HG03439 (cell line): ENCODE measurements at regions not wholly inside any gene's neighbourhood (a gene's known extent, or its start where the extent isn't known, plus 50 kb on each side); places are given as distances from the start of the nearest gene placed in this dataset.
A peak's percentile ranks its signal among the peaks of the same experiment; 100 is the strongest.

ENCODE experiments used
- ATAC-seq: cut with Tn5 transposase; IDR thresholded peaks from one replicate; pipeline ENCODE4 v1.9.1; 2021; ENCODE audit warnings: mild to moderate bottlenecking, moderate library complexity; ENCODE audit not compliant: unreplicated experiment

DNA sequence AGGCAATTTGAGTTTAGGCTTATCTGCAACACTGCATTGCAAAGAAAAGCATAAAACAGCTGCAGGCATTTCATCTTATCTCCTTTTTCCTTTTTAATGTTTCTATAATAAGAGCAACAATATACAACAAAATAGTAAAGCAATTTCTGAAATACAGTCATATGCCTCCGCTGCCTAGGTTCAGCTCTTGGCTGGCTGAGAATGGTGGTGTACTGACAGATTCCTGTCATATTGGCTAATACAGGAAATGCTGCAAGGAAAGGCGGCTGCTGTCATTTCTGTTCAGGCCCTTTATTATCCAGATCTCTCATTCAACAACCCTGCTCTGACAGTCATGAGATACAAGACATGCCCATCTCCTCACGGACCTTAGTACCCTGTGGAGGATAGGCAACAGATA is 677.0 kb downstream of the TAF11L14 start:
- ATAC-seq: no peak

- no peak for ATAC-seq
These were observed 677.8 kb downstream of the TAF11L14 start for GRCh38 chr5:18312016-18312415.

DNA sequence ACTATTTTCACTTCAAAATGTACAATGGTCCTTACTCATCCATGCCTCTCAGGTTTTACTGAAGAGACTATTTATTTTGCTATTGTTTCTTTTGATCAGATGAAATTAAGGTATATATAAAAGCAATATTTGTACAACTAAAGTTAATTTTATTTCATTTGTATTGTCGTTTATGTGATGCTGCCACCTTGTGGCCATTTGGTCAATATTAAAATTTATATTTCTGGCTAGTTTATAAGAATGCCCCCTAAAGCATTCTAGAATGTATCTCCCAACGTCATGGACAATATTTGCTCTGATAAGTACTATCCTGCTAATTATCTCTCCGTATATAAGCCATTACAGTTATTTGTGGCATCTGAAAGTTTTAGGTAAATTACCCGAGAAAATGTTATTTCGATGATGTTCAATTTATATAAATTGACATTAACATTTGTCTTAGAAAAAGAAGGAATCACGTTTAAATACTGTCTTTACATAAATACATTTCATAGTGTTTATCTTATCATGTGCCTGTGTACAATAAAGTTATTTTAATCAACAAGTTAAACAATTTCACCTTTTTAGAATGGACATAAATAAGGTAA is 680.0 kb downstream of the TAF11L14 start:
- no peak for ATAC-seq

- no peak for ATAC-seq
These were observed 687.1 kb downstream of the TAF11L14 start for GRCh38 chr5:18321262-18321942.

- no peak for ATAC-seq
These were observed 689.6 kb downstream of the TAF11L14 start for GRCh38 chr5:18323891-18324290.

- ATAC-seq: no peak
These were observed 691.2 kb downstream of the TAF11L14 start for GRCh38 chr5:18325431-18325830.

DNA sequence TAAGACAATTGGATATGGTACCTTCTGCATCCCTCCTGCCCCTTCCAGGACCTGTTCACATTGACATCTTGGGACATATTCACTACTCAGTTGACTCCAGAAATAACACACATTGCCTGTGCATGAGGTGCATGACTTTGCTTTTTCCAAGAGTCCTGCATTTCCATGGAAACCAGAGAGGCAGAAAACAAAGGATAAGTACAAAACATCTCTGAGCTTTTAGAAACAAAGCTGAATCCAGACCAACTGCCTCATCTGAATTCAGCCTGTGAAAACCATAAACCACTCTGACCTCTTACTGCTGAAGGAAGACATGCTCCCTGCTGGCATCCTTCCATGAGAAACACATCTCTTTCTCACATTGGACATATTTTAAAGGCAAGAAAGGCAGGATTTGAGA is 695.1 kb downstream of the TAF11L14 start:
- no peak for ATAC-seq

DNA sequence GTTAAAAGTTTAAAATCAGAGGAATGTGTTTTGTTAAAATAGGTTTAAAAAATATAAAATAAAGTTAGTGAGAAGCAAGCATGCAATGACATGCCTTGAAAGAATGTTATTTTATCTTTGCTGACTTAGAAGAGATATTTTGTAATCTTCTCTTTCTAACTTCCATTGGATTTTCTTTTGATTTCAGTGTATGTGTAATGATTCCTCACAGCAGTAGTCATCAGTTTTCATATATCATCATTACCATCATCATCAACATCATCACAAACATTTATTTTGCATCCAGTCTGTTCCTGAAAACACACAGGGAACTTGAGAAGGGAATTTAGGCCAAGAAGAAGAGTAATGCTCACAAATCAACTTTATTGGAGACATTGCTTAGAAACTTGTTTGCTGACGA is 699.6 kb downstream of the TAF11L14 start:
- ATAC-seq: no peak

- ATAC-seq: no peak
These were observed 700.7 kb downstream of the TAF11L14 start for GRCh38 chr5:18334949-18335348.

DNA sequence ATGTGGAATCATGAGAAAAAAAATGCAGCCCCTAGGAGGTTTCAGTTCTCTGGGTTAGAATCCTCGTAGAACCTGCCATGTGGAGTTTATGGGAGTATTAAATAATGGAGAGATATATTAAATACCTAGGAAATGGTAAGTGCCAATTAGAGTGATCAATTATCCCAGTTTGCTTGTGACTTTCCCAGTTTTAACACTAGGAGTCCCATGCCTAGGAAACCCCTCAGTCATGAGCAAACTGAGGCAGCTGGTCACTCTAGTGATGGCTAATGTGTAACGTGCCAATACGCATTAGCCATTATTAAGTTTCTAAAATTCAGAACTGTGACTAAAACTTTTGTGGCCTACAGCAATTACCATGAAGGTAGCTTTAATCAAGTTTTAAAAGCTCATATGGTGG is 720.6 kb downstream of the TAF11L14 start:
- no peak for ATAC-seq

DNA sequence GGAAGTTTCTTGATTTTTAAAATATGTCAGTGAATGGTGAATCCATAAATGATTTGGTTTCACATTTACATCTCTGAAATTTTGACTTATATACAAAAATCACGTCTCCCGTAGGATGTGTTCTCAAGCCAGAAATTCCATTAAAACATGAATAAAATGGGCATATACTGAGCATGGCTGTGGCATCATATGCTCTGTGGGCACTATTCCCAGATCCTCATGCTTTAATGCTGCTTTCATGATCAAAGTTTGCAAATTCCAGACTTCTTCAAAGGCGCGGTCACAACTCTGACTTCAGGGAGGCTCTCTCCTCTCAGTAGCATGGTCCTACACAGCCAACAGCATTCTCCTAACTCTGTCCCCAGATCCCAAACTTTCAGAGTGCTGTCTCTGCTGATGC is 723.2 kb downstream of the TAF11L14 start:
- no peak for ATAC-seq

GRCh38 chr5:18366234-18366633 is 732.0 kb downstream of the TAF11L14 start:
- no peak for ATAC-seq

- ATAC-seq: no peak
These were observed 736.3 kb downstream of the TAF11L14 start for GRCh38 chr5:18370531-18370930.

DNA sequence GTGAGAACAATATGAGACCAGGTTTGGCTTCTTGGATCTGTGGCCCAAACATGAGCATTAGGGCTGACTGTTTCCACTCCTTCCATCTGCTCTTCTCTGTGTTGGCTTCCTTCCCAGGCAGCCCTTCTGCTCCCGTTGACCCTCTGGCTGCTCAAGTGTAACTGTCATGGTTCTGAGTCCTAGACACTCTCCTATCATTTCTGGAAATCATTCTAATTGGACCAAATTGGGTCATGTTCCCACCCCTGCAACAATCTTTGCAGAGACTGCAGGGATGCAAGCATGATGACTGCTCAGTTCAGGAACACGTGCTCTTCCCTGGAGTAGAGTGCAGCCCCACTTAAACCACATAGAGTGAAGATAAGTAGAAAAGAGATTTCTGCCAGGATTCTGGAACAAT is 741.4 kb downstream of the TAF11L14 start:
- ATAC-seq: no peak

GRCh38 chr5:18378066-18378465 is 743.8 kb downstream of the TAF11L14 start:
- ATAC-seq: no peak

GRCh38 chr5:18379189-18379588 is 744.9 kb downstream of the TAF11L14 start:
- ATAC-seq: no peak

DNA sequence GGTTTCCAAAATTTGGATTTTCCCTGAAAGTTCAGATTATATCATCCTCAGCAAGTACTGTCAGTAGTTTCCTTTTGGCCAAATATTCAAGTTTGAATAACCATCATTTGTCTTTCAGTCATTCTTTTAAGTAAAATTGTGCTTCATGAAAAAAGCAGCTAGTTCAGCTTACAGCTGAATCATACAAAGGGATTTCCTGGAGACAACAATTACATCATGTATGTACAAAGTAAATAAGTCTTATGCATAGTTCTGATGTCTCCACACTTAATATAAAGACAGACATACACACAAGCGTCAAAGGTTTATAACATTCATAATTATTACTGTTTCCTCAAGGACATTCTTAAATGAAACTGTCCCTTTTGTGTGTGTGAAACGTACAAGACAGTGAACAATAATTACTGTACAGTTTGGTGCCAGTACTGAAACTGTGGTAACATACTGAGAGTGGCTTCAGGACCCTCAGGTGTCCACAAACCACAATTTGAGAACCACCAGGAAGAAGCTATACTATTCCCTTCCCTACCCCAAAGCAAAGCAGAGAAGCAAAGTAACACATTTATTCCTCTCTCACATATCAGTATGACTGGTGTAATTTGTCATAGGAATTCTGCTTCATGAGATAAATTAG is 746.6 kb downstream of the TAF11L14 start:
- ATAC-seq: no peak

DNA sequence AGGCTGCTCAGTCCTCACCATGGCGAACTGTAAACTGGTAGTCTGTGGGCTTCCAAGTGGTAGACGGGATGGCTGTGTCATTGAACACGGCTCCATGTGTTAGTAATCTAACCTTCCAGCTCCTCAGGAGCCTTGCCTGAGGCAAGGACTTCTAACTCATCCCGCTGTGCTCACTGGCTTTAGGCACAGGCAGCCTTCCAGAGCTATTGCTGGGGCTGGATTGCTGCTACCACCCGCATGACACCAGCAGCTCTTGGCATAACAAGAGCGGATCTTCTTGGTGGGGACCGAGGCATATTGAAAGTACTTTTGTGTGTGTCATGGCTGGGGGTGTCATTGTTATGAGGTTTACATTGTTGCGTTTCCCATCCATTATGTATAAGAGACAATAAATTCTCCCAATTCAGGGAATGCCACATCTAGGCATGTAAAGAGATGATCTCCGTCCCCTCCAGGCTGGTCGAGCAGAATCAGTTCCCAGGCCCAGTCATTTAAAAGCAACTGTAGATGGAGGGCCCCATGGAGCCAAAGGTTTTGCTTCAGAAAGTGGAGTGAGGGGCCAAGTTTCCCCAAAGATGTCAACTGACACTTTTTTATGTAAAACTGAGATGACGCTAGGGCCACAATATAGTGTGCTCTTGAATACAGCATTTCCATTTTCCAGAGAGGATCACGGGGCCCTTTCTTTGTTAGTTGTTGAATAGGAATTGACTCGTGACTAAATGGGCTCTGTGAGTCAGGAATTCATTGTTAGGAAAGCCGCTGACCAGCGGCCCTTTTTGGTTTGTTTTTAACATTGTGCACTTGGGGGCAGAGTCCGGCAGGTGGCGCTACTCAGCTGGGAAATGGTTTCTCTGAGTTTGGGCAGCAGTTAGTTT is 759.5 kb downstream of the TAF11L14 start:
- ATAC-seq: peak; percentile 83

- ATAC-seq: peak; percentile 24
These were observed 760.2 kb downstream of the TAF11L14 start for GRCh38 chr5:18394443-18394804.

GRCh38 chr5:18395126-18396110 is 761.2 kb downstream of the TAF11L14 start:
- ATAC-seq: no peak
